ENCODE measurements at regions not wholly inside any gene's neighbourhood (a gene's known extent, or its start where the extent isn't known, plus 50 kb on each side); places are given as distances from the start of the nearest gene placed in this dataset.
"Not testable (repeated sequence)": the region's sequence is repeated elsewhere in the genome, so short reads cannot be mapped to it uniquely, and the experiment has no call there.

DNA sequence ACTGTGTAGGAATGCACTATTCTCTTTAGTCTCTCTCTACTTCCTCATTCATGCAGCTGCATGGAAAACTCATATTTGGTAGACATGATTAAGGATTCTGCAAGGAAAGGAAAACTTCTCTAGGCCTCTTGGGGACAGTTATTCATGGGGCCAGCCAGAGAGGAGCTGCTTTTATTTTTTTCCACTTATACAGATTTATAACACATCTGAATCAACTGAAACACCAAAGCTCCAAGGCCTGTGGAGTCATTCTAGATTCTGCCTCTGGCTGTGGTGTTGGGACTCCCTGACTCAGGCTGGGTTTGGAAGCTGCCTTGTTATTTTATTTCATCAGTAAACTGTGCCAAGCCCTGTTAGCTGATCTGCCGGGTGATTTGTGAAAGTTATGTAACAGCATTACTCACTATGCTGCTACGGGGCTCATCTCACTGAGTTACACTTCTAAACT lies 83.9 kb upstream of the EDEM3 start:
- ChIA-PET POLR2A (interaction anchor here (0.7 to 1.7 kb wide), 16 partner anchors 10 to 208 kb away, joined by 3 to 8 read pairs (median 4); no protein-coding TSS in a partner anchor), CTCF (interaction anchor here (0.6 to 4.8 kb wide), 8 partner anchors 15 to 786 kb away, joined by 3 to 20 read pairs (median 3); no protein-coding TSS in a partner anchor)
- no peak overlapping the region for H3K27ac Mint-ChIP-seq (ENCODE audit: low read depth, unreplicated experiment)
- H3K4me1 Mint-ChIP-seq (ENCODE audit: insufficient read depth, unreplicated experiment): peaks cover 16% of the 10 kb centered on the region
- H3K4me3 Mint-ChIP-seq (ENCODE audit: unreplicated experiment): no peak overlapping the region
- H3K36me3 Mint-ChIP-seq (ENCODE audit: insufficient read depth, unreplicated experiment): peaks cover 10% of the 10 kb centered on the region
- no TSS peak for BruUV-seq (replicated peaks)
- TF ChIP-seq, protein P1, sequence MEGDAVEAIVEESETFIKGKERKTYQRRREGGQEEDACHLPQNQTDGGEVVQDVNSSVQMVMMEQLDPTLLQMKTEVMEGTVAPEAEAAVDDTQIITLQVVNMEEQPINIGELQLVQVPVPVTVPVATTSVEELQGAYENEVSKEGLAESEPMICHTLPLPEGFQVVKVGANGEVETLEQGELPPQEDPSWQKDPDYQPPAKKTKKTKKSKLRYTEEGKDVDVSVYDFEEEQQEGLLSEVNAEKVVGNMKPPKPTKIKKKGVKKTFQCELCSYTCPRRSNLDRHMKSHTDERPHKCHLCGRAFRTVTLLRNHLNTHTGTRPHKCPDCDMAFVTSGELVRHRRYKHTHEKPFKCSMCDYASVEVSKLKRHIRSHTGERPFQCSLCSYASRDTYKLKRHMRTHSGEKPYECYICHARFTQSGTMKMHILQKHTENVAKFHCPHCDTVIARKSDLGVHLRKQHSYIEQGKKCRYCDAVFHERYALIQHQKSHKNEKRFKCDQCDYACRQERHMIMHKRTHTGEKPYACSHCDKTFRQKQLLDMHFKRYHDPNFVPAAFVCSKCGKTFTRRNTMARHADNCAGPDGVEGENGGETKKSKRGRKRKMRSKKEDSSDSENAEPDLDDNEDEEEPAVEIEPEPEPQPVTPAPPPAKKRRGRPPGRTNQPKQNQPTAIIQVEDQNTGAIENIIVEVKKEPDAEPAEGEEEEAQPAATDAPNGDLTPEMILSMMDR (IDR thresholded peaks at IDR 0.05; ENCODE audit: unreplicated experiment): no peak
- H3K9me3 Mint-ChIP-seq (ENCODE audit: unreplicated experiment): no peaks in the 10 kb centered on the region
- peaks cover 90% of the 10 kb centered on the region for H3K27me3 Mint-ChIP-seq (ENCODE audit: insufficient read depth, unreplicated experiment)
- peak; percentile 98 for DNase-seq (ENCODE audit: unreplicated experiment)
- intact Hi-C loops (cut with micrococcal nuclease): loop anchor here (5.0 kb wide), 1 partner anchor 34 kb away; no protein-coding TSS in a partner anchor

DNA sequence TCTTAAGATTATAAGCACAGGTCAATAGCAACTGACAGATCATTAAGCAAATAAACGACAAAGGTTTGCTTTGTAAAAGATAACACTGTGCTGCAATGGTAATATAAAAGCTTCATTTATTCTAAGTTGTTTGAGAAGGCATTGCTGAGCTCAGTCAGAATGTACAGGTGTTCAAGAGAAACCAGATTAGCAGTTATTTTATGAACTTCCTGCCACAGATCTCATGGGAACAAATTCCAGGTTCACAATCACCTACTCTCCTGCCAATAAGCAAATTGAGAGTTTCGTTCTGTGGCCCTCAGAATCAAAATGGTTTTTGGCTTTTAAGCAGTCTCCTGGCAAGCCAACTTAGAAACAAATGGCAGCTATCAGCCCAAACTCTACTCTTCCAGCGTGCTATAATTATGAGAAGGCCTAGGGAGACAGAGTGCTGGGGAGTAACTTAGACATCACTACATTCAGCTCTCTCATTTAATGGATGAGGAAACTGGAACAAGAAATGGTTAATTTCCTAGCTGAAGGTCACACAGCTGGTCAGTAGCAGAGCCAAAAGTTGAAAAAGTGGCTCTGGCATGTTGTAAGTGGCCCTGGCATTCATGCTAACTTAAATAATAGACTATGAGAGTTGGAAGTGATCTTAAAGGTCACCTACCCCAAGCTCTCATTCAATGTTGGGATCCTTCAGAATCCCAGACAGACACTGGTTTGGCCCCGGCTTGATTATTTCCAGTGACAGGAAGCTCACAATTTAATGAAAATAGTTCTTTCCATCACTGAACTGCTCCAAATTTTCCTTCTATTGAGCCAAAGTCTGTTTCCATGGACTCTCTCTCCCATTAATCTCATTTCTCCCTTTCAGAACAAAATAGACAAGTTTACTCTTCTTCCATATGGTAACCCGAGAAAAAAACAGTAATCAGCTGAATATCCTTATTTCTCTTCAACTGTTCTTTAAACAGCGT lies 82.6 kb upstream of the EDEM3 start:
- TF ChIP-seq, protein P1 (IDR thresholded peaks at IDR 0.05; ENCODE audit: unreplicated experiment): no peak
- no peak for DNase-seq (ENCODE audit: unreplicated experiment)
- Mint-ChIP-seq H3K4me1 (ENCODE audit: insufficient read depth, unreplicated experiment) (peaks cover 16% of the 10 kb centered on the region), H3K27ac (ENCODE audit: low read depth, unreplicated experiment) (no peak overlapping the region), H3K4me3 (ENCODE audit: unreplicated experiment) (no peak overlapping the region), H3K9me3 (ENCODE audit: unreplicated experiment) (no peaks in the 10 kb centered on the region), H3K36me3 (ENCODE audit: insufficient read depth, unreplicated experiment) (peaks cover 10% of the 10 kb centered on the region), H3K27me3 (ENCODE audit: insufficient read depth, unreplicated experiment) (peaks cover 90% of the 10 kb centered on the region)
- POLR2A ChIA-PET: interaction anchor here (1.1 to 1.6 kb wide), 3 partner anchors 8 to 74 kb away, joined by 4 to 7 read pairs (median 6); no protein-coding TSS in a partner anchor
- CTCF ChIA-PET: interaction anchor here (0.8 to 4.8 kb wide), 5 partner anchors 16 to 144 kb away, joined by 3 to 20 read pairs (median 3); no protein-coding TSS in a partner anchor
- BruUV-seq (replicated peaks): no TSS peak
- intact Hi-C loops (cut with micrococcal nuclease): loop anchor here (5.0 kb wide), 1 partner anchor 35 kb away; no protein-coding TSS in a partner anchor

DNA sequence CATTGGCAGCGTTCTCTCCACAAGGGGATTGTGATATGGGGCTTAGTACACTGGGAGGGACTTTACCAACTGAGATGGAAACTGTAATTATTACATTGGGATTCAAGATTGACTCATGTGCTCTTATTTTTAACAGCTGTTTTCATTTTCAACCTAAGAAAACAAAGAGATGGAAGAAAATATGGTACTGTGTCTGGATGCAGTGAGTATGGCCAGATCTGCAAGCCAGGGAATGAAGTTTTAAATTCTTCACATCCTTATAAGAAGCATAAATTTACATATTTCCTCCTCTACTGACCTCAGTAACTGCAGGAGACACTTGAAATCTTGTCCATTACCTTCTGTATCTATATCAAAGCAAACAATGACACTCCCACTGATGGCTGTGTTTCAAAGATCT lies 81.5 kb upstream of the EDEM3 start:
- Mint-ChIP-seq H3K27ac (ENCODE audit: low read depth, unreplicated experiment) (no peak overlapping the region), H3K4me3 (ENCODE audit: unreplicated experiment) (no peak overlapping the region), H3K9me3 (ENCODE audit: unreplicated experiment) (no peaks in the 10 kb centered on the region), H3K4me1 (ENCODE audit: insufficient read depth, unreplicated experiment) (peaks cover 16% of the 10 kb centered on the region), H3K36me3 (ENCODE audit: insufficient read depth, unreplicated experiment) (peaks cover 10% of the 10 kb centered on the region), H3K27me3 (ENCODE audit: insufficient read depth, unreplicated experiment) (peaks cover 90% of the 10 kb centered on the region)
- TF ChIP-seq, protein P1 (IDR thresholded peaks at IDR 0.05; ENCODE audit: unreplicated experiment): no peak
- intact Hi-C loops (cut with micrococcal nuclease): loop anchor here (5.0 kb wide), 1 partner anchor 36 kb away; no protein-coding TSS in a partner anchor
- ChIA-PET POLR2A (interaction anchor here (1.1 kb wide), 1 partner anchor 15 kb away, joined by 6 read pairs; no protein-coding TSS in a partner anchor), CTCF (interaction anchor here (1.0 to 4.8 kb wide), 2 partner anchors 30 to 50 kb away, joined by 3 to 20 read pairs; no protein-coding TSS in a partner anchor)
- BruUV-seq (replicated peaks): no TSS peak
- DNase-seq (ENCODE audit: unreplicated experiment): no peak

DNA sequence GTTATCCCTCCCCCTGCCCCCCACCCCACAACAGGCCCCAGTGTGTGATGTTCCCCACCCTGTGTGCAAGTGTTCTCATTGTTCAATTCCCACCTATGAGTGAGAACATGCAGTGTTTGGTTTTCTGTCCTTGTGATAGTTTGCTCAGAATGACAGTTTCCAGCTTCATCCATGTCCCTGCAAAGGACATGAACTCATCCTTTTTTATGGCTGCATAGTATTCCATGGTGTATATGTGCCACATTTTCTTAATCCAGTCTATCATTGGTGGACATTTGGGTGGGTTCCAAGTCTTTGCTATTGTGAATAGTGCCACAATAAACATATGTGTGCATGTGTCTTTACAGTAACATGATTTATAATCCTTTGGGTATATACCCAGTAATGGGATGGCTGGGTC lies 79.3 kb upstream of the EDEM3 start:
- Mint-ChIP-seq H3K27me3 (ENCODE audit: insufficient read depth, unreplicated experiment) (peaks cover 95% of the 10 kb centered on the region), H3K4me1 (ENCODE audit: insufficient read depth, unreplicated experiment) (peaks cover 15% of the 10 kb centered on the region)
- H3K27ac Mint-ChIP-seq (ENCODE audit: low read depth, unreplicated experiment); H3K9me3 Mint-ChIP-seq (ENCODE audit: unreplicated experiment); BruUV-seq (replicated peaks); H3K36me3 Mint-ChIP-seq (ENCODE audit: insufficient read depth, unreplicated experiment); H3K4me3 Mint-ChIP-seq (ENCODE audit: unreplicated experiment); intact Hi-C loops (cut with micrococcal nuclease); DNase-seq (ENCODE audit: unreplicated experiment); POLR2A ChIA-PET: not testable (repeated sequence)
- CTCF ChIA-PET: interaction anchor here (1.4 kb wide), 1 partner anchor 11 kb away, joined by 3 read pairs; no protein-coding TSS in a partner anchor
